Stimulated activated naive CD8-positive, alpha-beta T cell treated with anti-CD3 and anti-CD28 coated beads, Interleukin-15, amount 100 ng/mL, for 72 hours (primary cell): ENCODE measurements at regions not wholly inside any gene's neighbourhood (a gene's known extent, or its start where the extent isn't known, plus 50 kb on each side); places are given as distances from the start of the nearest gene placed in this dataset.
"Not testable (repeated sequence)": the region's sequence is repeated elsewhere in the genome, so short reads cannot be mapped to it uniquely, and the experiment has no call there.

Experiments used
- ATAC-seq: fragments of 150-1000 bp; cut with Tn5 transposase; 2 replicates; pipeline ENCODE4 v1.10.0; 2021; ENCODE audit warnings: mild to moderate bottlenecking, moderate library complexity
- DNase-seq, 2 donors: peaks; one replicate each; pipeline ENCODE4 v3.0.0; 2021 to 2022
- H3K27ac Mint-ChIP-seq, 2 donors: one replicate each; pipeline ENCODE4 v1.8.0; 2022; ENCODE audit warnings: mild to moderate bottlenecking in 2 of 2, mixed read lengths in 2 of 2, moderate library complexity in 2 of 2
- H3K27me3 Mint-ChIP-seq: one replicate; pipeline ENCODE4 v1.8.0; 2022; ENCODE audit warnings: mixed read lengths
- H3K4me1 Mint-ChIP-seq: one replicate; pipeline ENCODE4 v1.8.0; 2022; ENCODE audit warnings: mild to moderate bottlenecking, mixed read lengths
- H3K4me3 Mint-ChIP-seq, 2 donors: one replicate each; pipeline ENCODE4 v1.8.0; 2022; ENCODE audit warnings: mild to moderate bottlenecking in 2 of 2, mixed read lengths in 2 of 2, moderate library complexity in 1 of 2
- H3K9me3 Mint-ChIP-seq, 2 donors: one replicate each; pipeline ENCODE4 v1.8.0; 2022; ENCODE audit warnings: mixed read lengths in 2 of 2

DNA sequence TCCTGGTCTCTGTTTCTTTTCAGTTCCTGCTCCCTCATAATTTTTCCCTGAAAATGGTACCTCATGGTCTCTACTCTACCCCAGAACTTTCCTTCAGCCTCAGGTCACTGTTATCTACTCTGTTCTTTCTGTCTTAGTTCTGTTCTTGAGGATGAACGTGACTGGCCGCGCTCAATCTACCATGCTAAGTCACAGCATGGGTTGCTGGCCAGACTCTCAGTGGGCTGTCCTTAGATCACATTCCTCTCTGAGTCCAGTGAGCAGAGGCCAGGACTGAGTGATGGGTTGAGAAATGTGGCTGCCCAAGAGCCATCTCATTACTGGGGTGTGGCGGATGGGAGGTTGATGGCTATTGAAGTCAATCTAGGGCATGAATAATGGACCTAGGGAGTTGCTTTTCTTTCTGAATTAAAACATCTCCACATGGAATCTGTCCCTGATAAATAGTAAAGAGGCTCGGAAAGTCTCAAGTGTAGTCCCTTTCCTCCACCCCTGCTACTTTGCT lies 164.0 kb upstream of the DTNBP1 start:
- H3K27me3 Mint-ChIP-seq = peaks cover 32% of the 10 kb centered on the region
- ATAC-seq = no peak
- H3K9me3 Mint-ChIP-seq = no peaks in the 10 kb centered on the region
- DNase-seq = no peak
- no peaks in the 10 kb centered on the region for H3K4me1 Mint-ChIP-seq
- H3K27ac Mint-ChIP-seq = no peak overlapping the region
- no peak overlapping the region for H3K4me3 Mint-ChIP-seq

DNA sequence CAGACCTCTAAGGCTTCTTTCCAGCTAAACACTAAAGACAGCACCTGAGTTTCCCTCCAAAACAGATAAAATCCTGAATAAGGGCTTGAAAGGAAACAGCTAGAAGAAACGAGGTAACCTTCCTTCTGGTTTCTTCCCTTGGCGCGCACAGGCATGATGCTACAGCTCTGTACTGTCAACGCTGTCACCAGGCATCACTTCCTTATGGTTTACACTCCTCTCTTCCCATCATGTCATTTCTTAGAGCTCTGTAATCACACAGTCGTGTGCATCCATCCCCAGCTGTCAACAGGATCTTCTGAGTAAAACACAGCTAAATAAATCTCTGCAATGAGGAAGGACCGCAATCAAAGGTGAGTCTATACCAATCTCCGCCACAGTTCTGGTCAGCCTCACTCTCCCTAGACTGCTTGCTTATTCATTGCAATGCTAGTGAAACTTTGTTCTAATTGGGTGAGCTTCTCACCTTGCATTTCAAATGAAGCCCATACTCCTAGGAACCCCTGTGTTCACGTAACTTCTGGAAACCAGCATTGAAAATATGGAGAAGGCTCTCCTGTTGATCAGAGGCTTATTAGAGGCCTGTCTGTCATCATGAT lies 162.6 kb upstream of the DTNBP1 start:
- ATAC-seq (no peak), DNase-seq (no peak)
- no peak overlapping the region for H3K4me3 Mint-ChIP-seq
- H3K27ac Mint-ChIP-seq = no peak overlapping the region
- no peaks in the 10 kb centered on the region for H3K4me1 Mint-ChIP-seq
- H3K9me3 Mint-ChIP-seq = no peaks in the 10 kb centered on the region
- H3K27me3 Mint-ChIP-seq = peaks cover 38% of the 10 kb centered on the region

DNA sequence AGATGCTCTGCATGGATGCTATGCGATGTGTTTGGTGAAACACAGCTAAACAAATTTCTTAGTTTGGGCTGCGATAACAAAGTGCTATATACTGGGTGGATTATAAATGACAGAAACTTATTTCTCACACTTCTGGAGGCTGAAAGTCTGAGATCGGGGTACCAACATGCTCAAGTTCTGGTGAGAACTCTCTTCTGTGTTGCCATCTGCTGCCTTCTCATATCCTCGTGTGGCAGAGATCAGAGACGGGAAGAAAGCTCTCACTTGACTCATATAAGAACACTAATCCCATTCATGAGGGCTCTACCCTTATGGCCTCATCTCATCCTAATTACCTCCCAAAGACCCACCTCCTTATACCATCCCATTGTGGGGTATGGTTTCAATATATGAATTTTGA lies 162.0 kb upstream of the DTNBP1 start:
- ATAC-seq = no peak
- H3K27me3 Mint-ChIP-seq = peaks cover 38% of the 10 kb centered on the region
- H3K27ac Mint-ChIP-seq = no peak overlapping the region
- H3K4me1 Mint-ChIP-seq = no peaks in the 10 kb centered on the region
- H3K4me3 Mint-ChIP-seq = no peak overlapping the region
- DNase-seq = no peak
- no peaks in the 10 kb centered on the region for H3K9me3 Mint-ChIP-seq

DNA sequence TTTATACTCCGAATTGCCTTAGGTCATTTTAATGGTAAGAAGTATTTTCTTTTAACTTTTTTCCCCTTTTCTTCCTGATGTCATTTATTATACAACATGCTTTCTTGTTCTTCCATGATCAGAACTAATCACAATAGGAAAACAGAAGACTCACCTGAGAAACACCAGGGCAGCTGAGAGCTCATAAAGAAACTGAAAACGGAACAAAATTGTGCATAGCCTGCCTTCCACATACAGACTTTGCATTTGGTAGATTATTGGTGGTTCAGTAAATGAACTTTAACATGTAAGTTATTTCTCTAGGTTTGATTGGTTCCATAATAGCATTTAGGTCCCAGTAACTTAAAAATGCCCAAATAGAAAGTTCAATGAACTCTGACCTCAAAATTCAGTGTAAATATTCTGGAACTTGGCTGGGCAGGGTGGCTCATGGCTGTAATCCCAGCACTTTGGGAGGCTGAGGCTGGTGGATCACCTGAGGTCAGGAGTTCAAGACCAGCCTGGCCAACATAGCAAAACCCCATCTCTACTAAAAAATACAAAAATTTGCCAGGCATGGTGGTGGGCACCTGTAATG lies 161.1 kb upstream of the DTNBP1 start:
- no peaks in the 10 kb centered on the region for H3K4me1 Mint-ChIP-seq
- ATAC-seq (no peak), DNase-seq (no peak)
- H3K9me3 Mint-ChIP-seq = no peaks in the 10 kb centered on the region
- no peak overlapping the region for H3K4me3 Mint-ChIP-seq
- H3K27me3 Mint-ChIP-seq = peaks cover 38% of the 10 kb centered on the region
- H3K27ac Mint-ChIP-seq = peak overlapping the region in 1 of 2 donors; percentile 67

DNA sequence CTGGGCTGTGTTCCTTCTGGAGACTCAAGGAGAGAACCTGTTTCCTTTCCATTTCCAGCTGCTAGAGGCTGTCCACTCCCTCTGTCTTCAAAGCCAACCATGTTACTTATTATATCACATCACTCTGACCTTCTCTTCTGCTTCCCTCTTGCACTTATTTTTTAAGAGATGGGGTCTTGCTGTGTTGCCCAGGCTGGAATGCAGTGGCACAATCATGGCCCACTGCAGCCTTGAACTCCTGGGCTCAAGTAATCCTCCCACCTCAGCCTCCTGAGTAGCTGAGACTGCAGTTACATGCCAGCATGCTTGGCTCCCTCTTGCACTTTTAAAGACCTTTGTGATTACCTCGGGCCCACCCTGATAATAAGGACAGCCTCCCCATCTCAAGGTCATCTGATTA lies 160.0 kb upstream of the DTNBP1 start:
- Mint-ChIP-seq H3K27ac (peak overlapping the region in 1 of 2 donors; percentile 13), H3K9me3 (no peaks in the 10 kb centered on the region), H3K27me3 (peaks cover 34% of the 10 kb centered on the region), H3K4me3 (no peak overlapping the region), H3K4me1 (no peaks in the 10 kb centered on the region)
- ATAC-seq (no peak), DNase-seq (no peak)

DNA sequence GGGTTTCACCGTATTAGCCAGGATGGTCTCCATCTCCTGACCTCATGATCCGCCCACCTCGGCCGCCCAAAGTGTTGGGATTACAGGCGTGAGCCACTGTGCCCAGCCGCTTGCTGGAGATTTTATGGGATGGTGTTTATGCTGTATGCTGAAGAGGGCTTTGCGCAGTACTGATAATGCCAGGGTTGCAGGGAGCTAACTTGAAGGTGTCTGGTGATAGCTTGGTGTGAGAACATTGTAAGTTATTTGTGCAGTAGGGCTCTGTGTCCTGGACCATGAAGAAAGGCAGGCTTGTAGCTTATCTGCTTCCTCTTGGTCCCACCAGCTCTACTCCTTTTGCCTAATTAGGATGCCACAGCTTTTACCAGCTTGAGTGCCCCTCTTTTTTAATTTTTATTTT lies 157.0 kb upstream of the DTNBP1 start:
- DNase-seq (no peak), ATAC-seq (no peak)
- no peak overlapping the region for H3K27ac Mint-ChIP-seq
- no peak overlapping the region for H3K4me3 Mint-ChIP-seq
- no peaks in the 10 kb centered on the region for H3K9me3 Mint-ChIP-seq
- peaks cover 19% of the 10 kb centered on the region for H3K27me3 Mint-ChIP-seq
- H3K4me1 Mint-ChIP-seq = no peaks in the 10 kb centered on the region

DNA sequence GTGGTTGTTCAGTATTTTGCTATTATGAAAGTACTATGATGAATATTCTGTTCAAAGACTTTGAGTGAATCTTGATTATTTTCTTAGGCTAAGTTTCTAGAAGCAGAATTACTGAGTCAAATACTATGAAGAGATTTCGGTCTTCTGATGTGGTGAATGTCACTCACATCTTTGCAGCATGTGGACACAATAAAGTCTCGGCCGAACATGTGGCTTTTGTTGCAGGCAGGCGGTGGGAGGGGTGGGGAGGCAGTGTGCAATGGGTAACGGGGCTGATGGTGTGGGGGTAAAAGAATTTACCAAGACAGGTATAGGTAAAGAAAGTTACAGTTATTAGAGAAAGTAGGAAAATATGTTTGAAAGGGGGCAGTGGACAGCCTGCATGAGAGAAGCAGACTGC lies 156.4 kb upstream of the DTNBP1 start:
- Mint-ChIP-seq H3K9me3 (no peaks in the 10 kb centered on the region), H3K4me3 (no peak overlapping the region), H3K4me1 (no peaks in the 10 kb centered on the region), H3K27ac (no peak overlapping the region), H3K27me3 (peaks cover 19% of the 10 kb centered on the region)
- no peak for ATAC-seq
- DNase-seq = no peak

DNA sequence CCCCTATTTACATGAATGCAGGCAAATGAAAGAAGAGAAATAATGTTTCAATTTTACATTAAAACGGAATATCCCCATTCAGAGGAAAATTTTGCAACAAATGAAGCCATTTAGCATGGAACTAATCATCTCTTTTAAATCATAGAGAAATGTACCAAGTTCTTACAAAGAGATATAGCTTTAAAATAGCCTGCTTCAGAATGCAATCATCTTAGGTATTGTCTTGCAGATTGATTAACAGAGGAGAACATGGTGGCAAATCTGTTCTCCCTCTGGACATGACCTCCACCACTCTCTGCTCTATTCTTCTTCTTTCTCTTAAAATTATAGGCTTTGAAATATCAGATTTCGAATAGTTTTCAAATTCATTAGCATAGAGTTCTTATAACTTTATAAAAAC lies 155.7 kb upstream of the DTNBP1 start:
- no peak overlapping the region for H3K27ac Mint-ChIP-seq
- no peaks in the 10 kb centered on the region for H3K9me3 Mint-ChIP-seq
- peaks cover 16% of the 10 kb centered on the region for H3K27me3 Mint-ChIP-seq
- no peak for DNase-seq
- no peak for ATAC-seq
- no peak overlapping the region for H3K4me3 Mint-ChIP-seq
- no peaks in the 10 kb centered on the region for H3K4me1 Mint-ChIP-seq

DNA sequence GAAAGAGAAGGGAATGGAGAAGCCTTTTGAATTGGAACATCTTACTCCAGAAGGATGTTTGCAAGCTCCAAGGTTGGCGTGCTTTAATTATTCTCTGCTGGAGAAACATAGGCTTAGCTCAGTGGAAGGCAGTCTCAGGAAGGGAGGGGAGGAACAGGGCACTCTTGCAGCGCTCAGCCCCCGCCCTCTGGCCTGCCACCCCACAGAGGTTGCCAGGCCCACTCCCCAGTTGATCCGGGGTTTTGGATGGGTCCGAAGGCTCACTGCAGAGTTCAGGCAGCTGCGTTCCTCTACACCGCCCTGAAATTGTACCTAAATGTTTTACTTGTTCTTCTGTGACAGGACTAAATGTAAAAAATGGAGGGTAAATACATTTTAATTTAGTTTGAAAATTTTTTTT lies 155.2 kb upstream of the DTNBP1 start:
- DNase-seq (no peak), ATAC-seq (no peak)
- no peaks in the 10 kb centered on the region for H3K9me3 Mint-ChIP-seq
- H3K27ac Mint-ChIP-seq = no peak overlapping the region
- no peaks in the 10 kb centered on the region for H3K4me1 Mint-ChIP-seq
- peaks cover 13% of the 10 kb centered on the region for H3K27me3 Mint-ChIP-seq
- H3K4me3 Mint-ChIP-seq = no peak overlapping the region

DNA sequence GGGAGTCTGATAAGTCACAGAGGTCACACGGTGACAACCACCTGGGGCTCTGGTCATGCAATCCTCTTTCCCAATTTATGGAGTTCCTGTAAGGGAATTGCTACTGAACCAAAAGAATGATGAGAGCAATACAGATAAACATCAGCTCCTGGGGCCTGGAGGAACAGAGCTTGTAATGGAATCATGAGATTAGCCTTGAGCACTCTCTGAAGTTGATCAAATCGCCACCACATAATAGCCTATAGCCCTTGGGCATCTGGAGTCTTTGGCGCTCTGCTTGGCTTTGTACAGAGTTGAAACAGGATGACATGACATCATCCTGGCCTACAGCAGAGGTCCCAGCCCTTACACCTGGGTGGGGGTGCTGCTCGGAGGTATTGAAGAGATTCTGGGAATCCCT lies 154.3 kb upstream of the DTNBP1 start:
- H3K27ac Mint-ChIP-seq = no peak overlapping the region
- peaks cover 16% of the 10 kb centered on the region for H3K27me3 Mint-ChIP-seq
- H3K4me1 Mint-ChIP-seq = no peaks in the 10 kb centered on the region
- no peak overlapping the region for H3K4me3 Mint-ChIP-seq
- ATAC-seq (no peak), DNase-seq (no peak)
- H3K9me3 Mint-ChIP-seq = no peaks in the 10 kb centered on the region

DNA sequence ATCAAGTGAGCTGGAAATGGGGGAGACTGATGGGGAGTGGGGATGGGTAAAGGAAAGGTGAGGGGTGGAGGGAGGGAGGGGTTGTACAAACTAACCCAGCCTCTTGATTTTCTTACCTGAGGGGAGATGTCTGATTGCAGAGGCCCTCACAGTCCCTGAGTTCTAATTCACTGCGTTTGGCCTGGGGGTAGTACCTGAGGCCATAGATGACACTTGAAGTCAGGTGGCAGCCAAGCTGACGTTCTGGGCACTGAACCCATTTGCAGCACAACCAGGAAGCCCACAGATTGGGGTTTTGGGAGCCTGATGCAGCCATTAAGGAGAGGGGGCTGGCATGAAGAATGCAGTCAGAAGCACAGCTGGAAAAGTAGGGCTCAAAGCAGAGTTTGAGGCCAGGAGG lies 153.8 kb upstream of the DTNBP1 start:
- Mint-ChIP-seq H3K4me3 (no peak overlapping the region), H3K4me1 (no peaks in the 10 kb centered on the region), H3K9me3 (no peaks in the 10 kb centered on the region), H3K27ac (peak overlapping the region in 1 of 2 donors; percentile 17), H3K27me3 (peaks cover 19% of the 10 kb centered on the region)
- no peak for DNase-seq
- no peak for ATAC-seq

DNA sequence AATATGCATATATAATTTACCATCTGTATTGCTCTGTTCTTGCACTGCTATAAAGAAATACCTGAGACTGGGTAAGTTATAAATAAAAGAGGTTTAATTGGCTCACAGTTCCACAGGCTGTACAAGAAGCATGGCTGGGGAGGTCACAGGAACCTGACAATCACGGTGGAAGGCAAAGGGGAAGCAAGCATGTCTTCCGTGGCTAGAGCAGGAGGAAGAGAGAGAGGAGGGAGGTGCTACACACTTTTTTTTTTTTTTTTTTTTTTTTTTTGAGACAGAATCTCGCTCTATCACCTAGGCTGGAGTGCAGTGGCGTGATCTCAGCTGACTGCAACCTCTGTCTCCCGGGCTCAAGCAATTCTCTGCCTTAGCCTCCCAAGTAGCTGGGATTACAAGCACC lies 150.9 kb upstream of the DTNBP1 start:
- not testable (repeated sequence) for ATAC-seq, H3K27ac Mint-ChIP-seq, H3K4me3 Mint-ChIP-seq, H3K4me1 Mint-ChIP-seq, DNase-seq, H3K9me3 Mint-ChIP-seq
- peaks cover 33% of the 10 kb centered on the region for H3K27me3 Mint-ChIP-seq

DNA sequence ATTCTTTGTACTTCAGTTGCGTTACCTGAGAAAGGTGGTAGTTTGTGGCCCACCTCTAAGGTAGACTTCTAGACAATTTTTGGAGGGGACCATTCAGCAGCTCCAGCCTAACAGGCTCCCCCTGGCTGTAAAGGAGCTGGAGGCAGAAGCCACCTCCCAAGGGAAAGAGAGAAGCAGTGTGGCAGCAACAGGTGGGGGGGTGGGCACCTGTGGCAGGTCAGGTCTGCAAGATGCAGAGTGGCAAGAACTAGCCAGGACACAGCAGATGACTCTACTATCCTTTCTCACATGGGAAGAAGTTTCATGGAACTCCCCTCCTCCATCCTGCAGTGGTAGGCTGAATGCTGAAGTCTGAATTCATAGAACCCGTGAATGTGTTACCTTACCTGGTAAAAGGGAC lies 148.3 kb upstream of the DTNBP1 start:
- no peak for DNase-seq
- Mint-ChIP-seq H3K27me3 (peaks cover 39% of the 10 kb centered on the region), H3K9me3 (no peaks in the 10 kb centered on the region), H3K4me1 (no peaks in the 10 kb centered on the region), H3K27ac (no peak overlapping the region), H3K4me3 (no peak overlapping the region)
- ATAC-seq = no peak

DNA sequence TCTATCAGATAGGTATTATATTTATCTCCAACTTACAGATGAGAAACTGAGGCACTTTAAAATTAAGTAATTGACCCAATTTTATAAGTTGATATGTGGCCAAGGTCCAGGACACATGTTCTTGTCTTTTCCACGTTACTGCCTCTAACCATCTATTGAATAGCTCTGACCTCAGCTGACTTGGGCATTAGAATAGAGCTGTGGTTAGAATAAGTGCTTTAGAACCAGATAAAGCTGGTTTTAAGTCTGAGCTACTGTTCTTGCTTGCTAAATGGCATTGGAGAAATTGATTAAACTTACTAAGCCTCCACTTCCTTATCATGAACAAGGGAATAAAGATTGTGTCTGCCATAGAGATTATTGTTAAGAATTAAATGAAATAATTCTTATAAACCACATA lies 147.8 kb upstream of the DTNBP1 start:
- Mint-ChIP-seq H3K4me3 (no peak overlapping the region), H3K27me3 (peaks cover 39% of the 10 kb centered on the region), H3K9me3 (no peaks in the 10 kb centered on the region), H3K27ac (no peak overlapping the region), H3K4me1 (no peaks in the 10 kb centered on the region)
- no peak for DNase-seq
- ATAC-seq = no peak

DNA sequence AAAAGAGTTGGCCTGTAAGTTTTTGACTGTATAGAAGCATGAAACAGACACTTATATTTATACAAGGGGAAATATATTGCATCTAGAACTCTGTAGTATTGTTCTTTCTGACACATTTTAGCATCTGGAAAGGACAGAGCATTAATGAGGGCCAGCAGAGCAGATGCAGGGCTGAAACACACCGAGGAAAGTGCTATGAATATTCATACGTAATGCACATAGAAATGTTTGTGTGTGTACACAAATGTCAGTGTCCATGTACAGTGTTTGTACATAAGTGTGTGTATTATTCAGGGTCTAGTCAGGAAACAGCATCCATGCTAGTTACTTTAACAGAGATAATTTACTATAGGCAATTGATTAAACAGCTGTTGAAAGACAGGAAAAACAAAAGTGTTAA lies 146.5 kb upstream of the DTNBP1 start:
- no peak for DNase-seq
- ATAC-seq = no peak
- Mint-ChIP-seq H3K9me3 (no peaks in the 10 kb centered on the region), H3K27me3 (peaks cover 39% of the 10 kb centered on the region), H3K4me1 (no peaks in the 10 kb centered on the region), H3K27ac (no peak overlapping the region), H3K4me3 (no peak overlapping the region)

DNA sequence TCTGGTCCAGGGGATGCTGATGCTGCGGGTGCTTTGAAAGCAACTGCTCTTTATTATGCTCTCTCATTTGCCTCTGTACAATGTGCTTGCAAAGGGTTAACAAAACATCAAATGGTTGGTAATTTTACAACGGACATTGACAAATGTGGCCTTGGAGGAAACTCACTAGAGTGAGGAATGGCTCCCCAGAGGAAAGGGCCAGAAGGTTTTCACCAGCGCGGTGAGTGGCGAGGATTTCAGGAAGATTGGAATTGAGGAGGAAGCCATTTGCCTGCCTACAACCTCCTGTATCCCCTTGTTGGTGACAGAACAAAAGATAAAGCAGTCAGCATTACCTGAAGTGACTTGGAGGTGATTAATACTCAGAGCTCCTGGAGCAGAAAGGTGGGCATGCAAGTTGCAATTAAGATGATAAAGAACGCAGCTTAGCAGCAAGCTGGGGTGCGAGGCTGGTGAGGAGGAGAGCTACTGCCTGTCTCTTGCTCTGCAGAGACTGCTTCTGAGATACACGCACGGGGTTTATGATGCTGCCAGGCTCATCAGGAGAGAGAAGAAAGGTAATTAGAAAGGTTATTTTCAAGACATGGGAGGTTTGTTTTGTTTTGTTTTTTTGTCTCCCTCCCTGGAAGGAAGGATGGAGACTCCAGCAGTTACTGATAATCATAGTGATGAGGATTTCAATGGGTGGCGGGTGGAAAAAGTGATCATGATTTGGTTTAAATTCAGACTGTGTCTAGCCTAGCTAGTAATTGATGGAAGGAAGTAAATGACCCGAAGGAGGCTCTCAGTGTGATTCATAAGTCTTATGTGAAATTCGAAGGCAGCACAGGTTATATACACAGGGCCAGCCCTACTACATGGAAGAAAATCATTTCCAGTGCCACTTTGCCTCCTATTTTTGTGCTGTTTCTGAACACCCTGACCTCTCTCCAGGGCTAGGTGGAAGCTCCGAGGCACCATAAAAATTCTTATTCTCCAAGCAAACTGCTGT lies 141.6 kb upstream of the DTNBP1 start:
- H3K4me3 Mint-ChIP-seq = no peak overlapping the region
- DNase-seq (no peak), ATAC-seq (no peak)
- no peak overlapping the region for H3K27ac Mint-ChIP-seq
- no peaks in the 10 kb centered on the region for H3K4me1 Mint-ChIP-seq
- H3K9me3 Mint-ChIP-seq = no peaks in the 10 kb centered on the region
- peaks cover 14% of the 10 kb centered on the region for H3K27me3 Mint-ChIP-seq
